IMR-90 (cell line): ENCODE measurements at regions not wholly inside any gene's neighbourhood (a gene's known extent, or its start where the extent isn't known, plus 50 kb on each side); places are given as distances from the start of the nearest gene placed in this dataset.

Experiments
- BHLHE40 ChIP-seq: fragments of 150-350 bp; IDR thresholded peaks from 2 replicates; pipeline ENCODE4 v1.6.1; 2016; ENCODE audit warnings: mild to moderate bottlenecking, low read depth, low read length
- CEBPB ChIP-seq: IDR thresholded peaks from 2 replicates; pipeline ENCODE4 v1.6.1; 2012; ENCODE audit warnings: low read depth, low read length, improper control_type of control experiment
- CTCF ChIP-seq: conservative IDR thresholded peaks from 2 replicates; pipeline ENCODE4 v1.5.1; 2012; ENCODE audit warnings: mild to moderate bottlenecking, low read depth, low read length, improper control_type of control experiment
- MXI1 ChIP-seq: IDR thresholded peaks from 2 replicates; pipeline ENCODE4 v1.6.1; 2012; ENCODE audit warnings: low read depth, mild to moderate bottlenecking, low read length, moderate library complexity, borderline replicate concordance
- POLR2A ChIP-seq: IDR thresholded peaks from 2 replicates; pipeline ENCODE4 v1.6.1; 2012; ENCODE audit warnings: mild to moderate bottlenecking, low read depth, low read length
- RAD21 ChIP-seq: IDR thresholded peaks from 2 replicates; pipeline ENCODE4 v1.6.1; 2012; ENCODE audit warnings: low read length, improper control_type of control experiment
- RFX5 ChIP-seq: IDR thresholded peaks from 2 replicates; pipeline ENCODE4 v1.8.0; 2012; ENCODE audit warnings: low read depth, mild to moderate bottlenecking, low read length, moderate library complexity
- SMC3 ChIP-seq: fragments of 150-350 bp; IDR thresholded peaks from 2 replicates; pipeline ENCODE4 v1.6.1; 2016; ENCODE audit warnings: low read depth, mild to moderate bottlenecking, antibody characterized with exemption, low read length, moderate library complexity
- TF ChIP-seq, protein P1 (sequence below): fragments of 150-350 bp; IDR thresholded peaks from 2 replicates; pipeline ENCODE4 v1.6.1; 2017; ENCODE audit warnings: mild to moderate bottlenecking, antibody characterized with exemption, low read length, low read depth

- peak; percentile 29; the same call in 1 of the 2 replicates for TF ChIP-seq CTCF
- no peak for TF ChIP-seq CEBPB
- TF ChIP-seq POLR2A: no peak
- TF ChIP-seq SMC3: no peak
- TF ChIP-seq MXI1: no peak
- no peak for TF ChIP-seq RFX5
- no peak for TF ChIP-seq BHLHE40
- no peak for TF ChIP-seq RAD21
- TF ChIP-seq, protein P1, sequence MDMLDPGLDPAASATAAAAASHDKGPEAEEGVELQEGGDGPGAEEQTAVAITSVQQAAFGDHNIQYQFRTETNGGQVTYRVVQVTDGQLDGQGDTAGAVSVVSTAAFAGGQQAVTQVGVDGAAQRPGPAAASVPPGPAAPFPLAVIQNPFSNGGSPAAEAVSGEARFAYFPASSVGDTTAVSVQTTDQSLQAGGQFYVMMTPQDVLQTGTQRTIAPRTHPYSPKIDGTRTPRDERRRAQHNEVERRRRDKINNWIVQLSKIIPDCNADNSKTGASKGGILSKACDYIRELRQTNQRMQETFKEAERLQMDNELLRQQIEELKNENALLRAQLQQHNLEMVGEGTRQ: no peak
These were observed 55.3 kb upstream of the SULT1C3 start for GRCh38 chr2:108184419-108184818.
